Cardiac fibroblast (primary cell): ENCODE measurements at regions not wholly inside any gene's neighbourhood (a gene's known extent, or its start where the extent isn't known, plus 50 kb on each side); places are given as distances from the start of the nearest gene placed in this dataset.

Experiments used
- DNase-seq, 2 donors: peaks; one replicate each; pipeline versions ENCODE4 v3.0.0 to v3.0.0-alpha.2; 2010; ENCODE audit warnings: low read depth in 2 of 2
- H3K4me3 ChIP-seq, 2 donors: replicated peaks in 1 of 2; 1 replicate in 1 of 2; 2 replicates in 1 of 2; pipeline ENCODE4 v1.5.1; 2011; ENCODE audit warnings: low read depth in 2 of 2, low read length in 2 of 2, mild to moderate bottlenecking in 2 of 2, moderate library complexity in 1 of 2
- CTCF ChIP-seq: IDR thresholded peaks from one replicate; pipeline ENCODE4 v1.5.1; 2011; ENCODE audit warnings: low read depth, mild to moderate bottlenecking, low read length, inconsistent platforms

GRCh38 chr1:209416039-209416438 is 167.5 kb upstream of the CAMK1G start:
- H3K4me3 ChIP-seq = no peak overlapping the region
- no peak for TF ChIP-seq CTCF
- DNase-seq = no peak

- no peak for TF ChIP-seq CTCF
- no peak for DNase-seq
- H3K4me3 ChIP-seq = no peak overlapping the region
These were observed 166.8 kb upstream of the CAMK1G start for GRCh38 chr1:209416716-209417115.

GRCh38 chr1:209417761-209418160 is 165.8 kb upstream of the CAMK1G start:
- TF ChIP-seq CTCF = no peak
- DNase-seq = no peak
- H3K4me3 ChIP-seq = no peak overlapping the region

- DNase-seq = no peak
- no peak overlapping the region for H3K4me3 ChIP-seq
- no peak for TF ChIP-seq CTCF
These were observed 163.2 kb upstream of the CAMK1G start for GRCh38 chr1:209420276-209420675.

- H3K4me3 ChIP-seq = no peak overlapping the region
- DNase-seq = no peak
- TF ChIP-seq CTCF = no peak
These were observed 162.3 kb upstream of the CAMK1G start for GRCh38 chr1:209421186-209421585.

- H3K4me3 ChIP-seq = no peak overlapping the region
- no peak for DNase-seq
- no peak for TF ChIP-seq CTCF
These were observed 161.4 kb upstream of the CAMK1G start for GRCh38 chr1:209421978-209422680.

- H3K4me3 ChIP-seq = no peak overlapping the region
- DNase-seq = no peak
- TF ChIP-seq CTCF = no peak
These were observed 157.6 kb upstream of the CAMK1G start for GRCh38 chr1:209425959-209426358.
